AG09309 (cell line): ENCODE measurements at regions not wholly inside any gene's neighbourhood (a gene's known extent, or its start where the extent isn't known, plus 50 kb on each side); places are given as distances from the start of the nearest gene placed in this dataset.

Source experiments
- DNase-seq: peaks from one replicate; pipeline ENCODE4 v3.0.0-alpha.2; 2010; ENCODE audit warnings: low read depth
- H3K4me3 ChIP-seq: 2 replicates; pipeline ENCODE4 v1.5.1; 2011; ENCODE audit warnings: mild to moderate bottlenecking, low read depth, low read length, moderate library complexity; ENCODE audit not compliant: control insufficient read depth
- CTCF ChIP-seq: IDR thresholded peaks from 2 replicates; pipeline ENCODE4 v1.5.1; 2011; ENCODE audit warnings: mild to moderate bottlenecking, low read depth, low read length, inconsistent platforms; ENCODE audit not compliant: insufficient read depth, control insufficient read depth; ENCODE audit errors: missing control alignments

GRCh38 chr4:11028334-11028733 is 343.8 kb upstream of the CLNK start:
- H3K4me3 ChIP-seq: no peak overlapping the region
- TF ChIP-seq CTCF: no peak
- no peak for DNase-seq

- no peak for TF ChIP-seq CTCF
Observed at GRCh38 chr4:11021333-11021732, 336.8 kb upstream of the CLNK start.

GRCh38 chr4:11019451-11020240 is 335.1 kb upstream of the CLNK start:
- DNase-seq: no peak
- TF ChIP-seq CTCF: no peak
- H3K4me3 ChIP-seq: no peak overlapping the region

More at GRCh38 chr4:11021333-11021732, 336.8 kb upstream of the CLNK start:
- DNase-seq: no peak
- no peak overlapping the region for H3K4me3 ChIP-seq

- no peak for TF ChIP-seq CTCF
- H3K4me3 ChIP-seq: no peak overlapping the region
- no peak for DNase-seq
Observed at GRCh38 chr4:11014199-11014598, 329.6 kb upstream of the CLNK start.

GRCh38 chr4:11013094-11013664 is 328.6 kb upstream of the CLNK start:
- TF ChIP-seq CTCF: no peak
- H3K4me3 ChIP-seq: no peak overlapping the region
- no peak for DNase-seq

GRCh38 chr4:11011249-11011648 is 326.7 kb upstream of the CLNK start:
- no peak for TF ChIP-seq CTCF
- no peak for DNase-seq
- no peak overlapping the region for H3K4me3 ChIP-seq
